ENCODE measurements at regions not wholly inside any gene's neighbourhood (a gene's known extent, or its start where the extent isn't known, plus 50 kb on each side); places are given as distances from the start of the nearest gene placed in this dataset.
"Not testable (repeated sequence)": the region's sequence is repeated elsewhere in the genome, so short reads cannot be mapped to it uniquely, and the experiment has no call there.

GRCh38 chr18:67455890-67456501, 60.5 kb downstream of the DSEL start:
- no peak for FAIRE-seq

- FAIRE-seq = no peak
These were observed 62.6 kb downstream of the DSEL start for GRCh38 chr18:67453901-67454300.

GRCh38 chr18:67451960-67452359, 64.6 kb downstream of the DSEL start:
- no peak for FAIRE-seq

- FAIRE-seq = not testable (repeated sequence)
These were observed 65.4 kb downstream of the DSEL start for GRCh38 chr18:67451101-67451500.

- no peak for FAIRE-seq
These were observed 82.5 kb downstream of the DSEL start for GRCh38 chr18:67433971-67434370.

GRCh38 chr18:67432806-67433205, 83.7 kb downstream of the DSEL start:
- no peak for FAIRE-seq

GRCh38 chr18:67428805-67429204, 87.7 kb downstream of the DSEL start:
- FAIRE-seq = no peak

GRCh38 chr18:67428158-67428557, 88.4 kb downstream of the DSEL start:
- no peak for FAIRE-seq

- no peak for FAIRE-seq
These were observed 90.0 kb downstream of the DSEL start for GRCh38 chr18:67426486-67426885.

- FAIRE-seq = no peak
These were observed 90.8 kb downstream of the DSEL start for GRCh38 chr18:67425672-67426071.

GRCh38 chr18:67421651-67422050, 94.9 kb downstream of the DSEL start:
- peak; percentile 31 for FAIRE-seq

- no peak for FAIRE-seq
These were observed 98.5 kb downstream of the DSEL start for GRCh38 chr18:67417864-67418523.

- no peak for FAIRE-seq
These were observed 105.4 kb downstream of the DSEL start for GRCh38 chr18:67411116-67411515.

GRCh38 chr18:67410075-67411070, 106.1 kb downstream of the DSEL start:
- FAIRE-seq = no peak

GRCh38 chr18:67408240-67408639, 108.3 kb downstream of the DSEL start:
- FAIRE-seq = no peak

GRCh38 chr18:67406714-67407113, 109.8 kb downstream of the DSEL start:
- no peak for FAIRE-seq

GRCh38 chr18:67402543-67402942, 114.0 kb downstream of the DSEL start:
- FAIRE-seq = no peak

GRCh38 chr18:67400502-67401117, 115.9 kb downstream of the DSEL start:
- FAIRE-seq = peak; percentile 86

- FAIRE-seq = no peak
These were observed 130.5 kb downstream of the DSEL start for GRCh38 chr18:67386032-67386431.

- FAIRE-seq = no peak
These were observed 131.1 kb downstream of the DSEL start for GRCh38 chr18:67385455-67385854.

GRCh38 chr18:67384057-67384456, 132.5 kb downstream of the DSEL start:
- not testable (repeated sequence) for FAIRE-seq

GRCh38 chr18:67381608-67382150, 134.8 kb downstream of the DSEL start:
- no peak for FAIRE-seq

- FAIRE-seq = no peak
These were observed 135.7 kb downstream of the DSEL start for GRCh38 chr18:67380867-67381266.

Measured in G401.6 (cell line).